Caco-2 (cell line): ENCODE measurements at regions not wholly inside any gene's neighbourhood (a gene's known extent, or its start where the extent isn't known, plus 50 kb on each side); places are given as distances from the start of the nearest gene placed in this dataset.

ENCODE experiments used
- BruUV-seq: library from RNA; stranded (reverse); fragments of 400-500 nt; replicated peaks from 2 replicates; lab custom pipeline; 2021; lab: Mats Ljungman, UMichigan
- CTCF ChIA-PET: fragments of 300-600 bp; sonication (Branson Sonifier 250); formaldehyde crosslinking; loops from one replicate; lab custom pipeline; 2022; ENCODE audit warnings: antibody characterized with exemption; lab: Charles Lee
- POLR2A ChIA-PET: fragments of 300-600 bp; sonication (Branson Sonifier 250); formaldehyde crosslinking; loops from one replicate; lab custom pipeline; 2022; ENCODE audit warnings: antibody characterized with exemption; lab: Charles Lee
- DNase-seq, 2 experiments: peaks; one replicate each; pipeline versions ENCODE4 v3.0.0 to v3.0.0-alpha.2; 2020 to 2022
- H3K27me3 ChIP-seq: replicated peaks from 2 replicates; pipeline ENCODE4 v1.6.0; 2011; ENCODE audit warnings: low read length; ENCODE audit not compliant: control insufficient read depth, insufficient read depth
- H3K36me3 ChIP-seq: 2 replicates; pipeline ENCODE4 v1.5.1; 2011; ENCODE audit warnings: low read length; ENCODE audit not compliant: control insufficient read depth, insufficient read depth
- H3K4me1 ChIP-seq: fragments of 250-450 bp; sonication (Bioruptor Pico); 2 replicates; pipeline ENCODE4 v1.5.1; 2020; ENCODE audit warnings: mild to moderate bottlenecking
- H3K4me3 ChIP-seq: 2 replicates; pipeline ENCODE4 v1.5.1; 2011; ENCODE audit warnings: low read depth, mild to moderate bottlenecking, control low read depth, low read length
- H3K9me3 ChIP-seq: fragments of 250-450 bp; sonication (Bioruptor Pico); 2 replicates; pipeline ENCODE4 v1.5.1; 2020; ENCODE audit warnings: mild to moderate bottlenecking, moderate library complexity
- H3K27ac Mint-ChIP-seq: one replicate; pipeline ENCODE4 v1.8.0; 2022; ENCODE audit warnings: mixed read lengths; ENCODE audit not compliant: unreplicated experiment
- H3K27me3 Mint-ChIP-seq: one replicate; pipeline ENCODE4 v1.8.0; 2022; ENCODE audit warnings: mixed read lengths; ENCODE audit not compliant: insufficient read depth, unreplicated experiment
- H3K36me3 Mint-ChIP-seq: one replicate; pipeline ENCODE4 v1.8.0; 2022; ENCODE audit warnings: mild to moderate bottlenecking, mixed read lengths; ENCODE audit not compliant: insufficient read depth, unreplicated experiment
- H3K4me1 Mint-ChIP-seq: one replicate; pipeline ENCODE4 v1.8.0; 2022; ENCODE audit warnings: low read depth, mixed read lengths; ENCODE audit not compliant: unreplicated experiment
- H3K4me3 Mint-ChIP-seq: one replicate; pipeline ENCODE4 v1.8.0; 2022; ENCODE audit warnings: mild to moderate bottlenecking, moderate library complexity, mixed read lengths; ENCODE audit not compliant: unreplicated experiment
- H3K9me3 Mint-ChIP-seq: one replicate; pipeline ENCODE4 v1.8.0; 2022; ENCODE audit warnings: mixed read lengths; ENCODE audit not compliant: unreplicated experiment
- CTCF ChIP-seq, 2 experiments: fragments of 200-600 bp in 1 of 2; IDR thresholded peaks; 1 replicate in 1 of 2; 2 replicates in 1 of 2; pipeline versions ENCODE4 v1.5.1 to v1.8.0; 2011 to 2022; ENCODE audit warnings: antibody characterized with exemption in 1 of 2, control low read depth in 1 of 2, inconsistent platforms in 1 of 2, low read depth in 1 of 2, low read length in 1 of 2, mild to moderate bottlenecking in 1 of 2, moderate library complexity in 1 of 2; ENCODE audit not compliant: insufficient read depth in 1 of 2, severe bottlenecking in 1 of 2, unreplicated experiment in 1 of 2
- intact Hi-C: fragments of 100-400 bp; cut with micrococcal nuclease; formaldehyde crosslinking; loops from one replicate; pipeline ENCODE4 v1.10.0; 2022; ENCODE audit not compliant: unreplicated experiment

- BruUV-seq = no TSS peak
- H3K9me3 ChIP-seq = no peaks in the 10 kb centered on the region
- H3K9me3 Mint-ChIP-seq = no peaks in the 10 kb centered on the region
Observed at GRCh38 chr11:42025121-42025803, 565.8 kb upstream of the LRRC4C start.

GRCh38 chr11:42034826-42035225 is 575.4 kb upstream of the LRRC4C start:
- no peak overlapping the region for H3K4me3 Mint-ChIP-seq
- no peaks in the 10 kb centered on the region for H3K27me3 Mint-ChIP-seq
- Histone ChIP-seq H3K27me3 (no peaks in the 10 kb centered on the region), H3K4me3 (no peak overlapping the region), H3K4me1 (no peaks in the 10 kb centered on the region), H3K36me3 (no peaks in the 10 kb centered on the region), H3K9me3 (no peaks in the 10 kb centered on the region)
- H3K4me1 Mint-ChIP-seq = no peaks in the 10 kb centered on the region
- TF ChIP-seq CTCF (IDR thresholded peaks at IDR 0.05; ENCODE audit: insufficient read depth in 1 of 2, low read depth in 1 of 2, low read length in 1 of 2, severe bottlenecking in 1 of 2, unreplicated experiment in 1 of 2) = no peak
- H3K36me3 Mint-ChIP-seq = no peaks in the 10 kb centered on the region
- ChIA-PET POLR2A (no interaction called here), CTCF (no interaction called here)
- no peaks in the 10 kb centered on the region for H3K9me3 Mint-ChIP-seq
- BruUV-seq = no TSS peak
- intact Hi-C loops = no loop called here
- DNase-seq = no peak
- H3K27ac Mint-ChIP-seq = no peak overlapping the region

More at GRCh38 chr11:42025121-42025803, 565.8 kb upstream of the LRRC4C start:
- intact Hi-C loops = no loop called here
- no peak overlapping the region for H3K4me3 ChIP-seq
- H3K4me1 ChIP-seq = no peaks in the 10 kb centered on the region
- no peaks in the 10 kb centered on the region for H3K27me3 Mint-ChIP-seq
- no peak overlapping the region for H3K4me3 Mint-ChIP-seq
- H3K27me3 ChIP-seq = no peaks in the 10 kb centered on the region
- no peak for DNase-seq
- H3K4me1 Mint-ChIP-seq = no peaks in the 10 kb centered on the region
- no peaks in the 10 kb centered on the region for H3K36me3 Mint-ChIP-seq
- no peaks in the 10 kb centered on the region for H3K36me3 ChIP-seq
- ChIA-PET POLR2A (no interaction called here), CTCF (no interaction called here)
- TF ChIP-seq CTCF (IDR thresholded peaks at IDR 0.05; ENCODE audit: insufficient read depth in 1 of 2, low read depth in 1 of 2, low read length in 1 of 2, severe bottlenecking in 1 of 2, unreplicated experiment in 1 of 2) = no peak
- H3K27ac Mint-ChIP-seq = no peak overlapping the region

DNA sequence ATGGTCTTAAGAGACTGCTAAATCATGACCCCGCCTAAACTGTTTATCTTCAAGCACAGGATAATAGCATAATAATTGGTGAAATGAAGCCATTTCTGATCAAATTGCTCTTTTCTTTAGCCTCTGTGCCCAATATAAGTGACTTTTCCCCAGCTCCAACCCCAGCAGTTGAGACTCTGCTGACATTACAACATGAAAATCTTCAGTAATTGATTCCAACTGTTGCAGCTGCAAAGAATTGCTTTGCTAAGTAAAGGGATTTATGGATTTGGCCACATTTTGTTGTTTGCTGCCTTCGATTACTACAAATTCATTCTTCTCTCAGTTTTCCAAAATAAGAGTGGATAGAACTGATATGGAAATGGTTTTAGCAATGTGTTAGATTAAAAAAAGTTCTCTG is 576.7 kb upstream of the LRRC4C start:
- Histone ChIP-seq H3K27me3 (no peaks in the 10 kb centered on the region), H3K4me3 (no peak overlapping the region), H3K36me3 (no peaks in the 10 kb centered on the region), H3K9me3 (no peaks in the 10 kb centered on the region), H3K4me1 (no peaks in the 10 kb centered on the region)
- Mint-ChIP-seq H3K36me3 (no peaks in the 10 kb centered on the region), H3K4me1 (no peaks in the 10 kb centered on the region), H3K27ac (no peak overlapping the region), H3K9me3 (no peaks in the 10 kb centered on the region), H3K27me3 (no peaks in the 10 kb centered on the region), H3K4me3 (no peak overlapping the region)
- BruUV-seq = no TSS peak
- no peak for DNase-seq
- ChIA-PET CTCF (no interaction called here), POLR2A (no interaction called here)
- no peak for TF ChIP-seq CTCF (IDR thresholded peaks at IDR 0.05; ENCODE audit: insufficient read depth in 1 of 2, low read depth in 1 of 2, low read length in 1 of 2, severe bottlenecking in 1 of 2, unreplicated experiment in 1 of 2)
- intact Hi-C loops = no loop called here
